Mesenchymal stem cell (in vitro differentiated cells and primary cell): ENCODE measurements at regions not wholly inside any gene's neighbourhood (a gene's known extent, or its start where the extent isn't known, plus 50 kb on each side); places are given as distances from the start of the nearest gene placed in this dataset.
A peak's percentile ranks its signal among the peaks of the same experiment; 100 is the strongest.
"Not testable (repeated sequence)": the region's sequence is repeated elsewhere in the genome, so short reads cannot be mapped to it uniquely, and the experiment has no call there.

Source experiments
- DNase-seq: peaks from one replicate; pipeline ENCODE4 v3.0.0-alpha.2; 2013
- H2AFZ ChIP-seq: one replicate; pipeline ENCODE4 v1.6.1; 2013; ENCODE audit warnings: low read depth, mild to moderate bottlenecking, control low read depth, inconsistent platforms, low read length, moderate library complexity
- H2AK5ac ChIP-seq: 2 replicates; pipeline ENCODE4 v1.6.1; 2013; ENCODE audit warnings: low read length, moderate library complexity, mild to moderate bottlenecking, inconsistent platforms; ENCODE audit not compliant: severe bottlenecking
- H2BK120ac ChIP-seq: one replicate; pipeline ENCODE4 v1.6.1; 2013; ENCODE audit warnings: low read depth, mild to moderate bottlenecking, inconsistent platforms, low read length, moderate library complexity
- H2BK12ac ChIP-seq, 2 experiments: one replicate each; pipeline ENCODE4 v1.6.1; 2013; ENCODE audit warnings: inconsistent platforms in 2 of 2, low read length in 2 of 2, mild to moderate bottlenecking in 2 of 2, moderate library complexity in 2 of 2, control low read depth in 1 of 2
- H2BK15ac ChIP-seq: one replicate; pipeline ENCODE4 v1.6.1; 2013; ENCODE audit warnings: mild to moderate bottlenecking, low read depth, inconsistent platforms; ENCODE audit not compliant: poor library complexity, severe bottlenecking
- H2BK5ac ChIP-seq: 2 replicates; pipeline ENCODE4 v1.6.1; 2013; ENCODE audit warnings: low read depth, mild to moderate bottlenecking, low read length, control low read depth, inconsistent platforms; ENCODE audit not compliant: poor library complexity, severe bottlenecking
- H3K14ac ChIP-seq, 2 experiments: one replicate each; pipeline ENCODE4 v1.6.1; 2013; ENCODE audit warnings: inconsistent platforms in 2 of 2, low read length in 2 of 2, control low read depth in 1 of 2, mild to moderate bottlenecking in 1 of 2, moderate library complexity in 1 of 2
- H3K18ac ChIP-seq, 2 experiments: one replicate each; pipeline ENCODE4 v1.6.1; 2013; ENCODE audit warnings: inconsistent platforms in 2 of 2, low read length in 2 of 2, control low read depth in 1 of 2, low read depth in 1 of 2, mild to moderate bottlenecking in 1 of 2
- H3K23ac ChIP-seq, 2 experiments: one replicate each; pipeline ENCODE4 v1.6.1; 2013; ENCODE audit warnings: inconsistent platforms in 2 of 2, low read length in 2 of 2, mild to moderate bottlenecking in 2 of 2, moderate library complexity in 2 of 2, control low read depth in 1 of 2
- H3K27ac ChIP-seq: 2 replicates; pipeline ENCODE4 v1.5.1; 2013; ENCODE audit warnings: mild to moderate bottlenecking, moderate library complexity, low read length, control low read depth, inconsistent platforms; ENCODE audit not compliant: poor library complexity, severe bottlenecking
- H3K27me3 ChIP-seq, 2 experiments: 2 replicates each; pipeline versions ENCODE4 v1.6.1 to v1.7.0; 2013; ENCODE audit warnings: low read length in 2 of 2, mild to moderate bottlenecking in 2 of 2, moderate library complexity in 2 of 2, control low read depth in 1 of 2, inconsistent platforms in 1 of 2; ENCODE audit not compliant: control insufficient read depth in 1 of 2, insufficient read depth in 1 of 2
- H3K36me3 ChIP-seq, 2 experiments: 2 replicates each; pipeline versions ENCODE4 v1.6.1 to v1.7.0; 2013; ENCODE audit warnings: low read length in 2 of 2, control low read depth in 1 of 2, inconsistent platforms in 1 of 2, low read depth in 1 of 2, mild to moderate bottlenecking in 1 of 2; ENCODE audit not compliant: insufficient read depth in 2 of 2, control insufficient read depth in 1 of 2
- H3K4ac ChIP-seq, 2 experiments: one replicate each; pipeline ENCODE4 v1.6.1; 2013; ENCODE audit warnings: inconsistent platforms in 2 of 2, low read length in 2 of 2, mild to moderate bottlenecking in 2 of 2, moderate library complexity in 2 of 2, control low read depth in 1 of 2, low read depth in 1 of 2
- H3K4me1 ChIP-seq: 2 replicates; pipeline ENCODE4 v1.6.1; 2013; ENCODE audit warnings: low read depth, low read length, control low read depth; ENCODE audit not compliant: control insufficient read depth, insufficient read depth
- H3K4me2 ChIP-seq: 2 replicates; pipeline ENCODE4 v1.6.1; 2013; ENCODE audit warnings: low read length, mild to moderate bottlenecking, inconsistent platforms; ENCODE audit not compliant: poor library complexity, severe bottlenecking
- H3K4me3 ChIP-seq, 2 experiments: 2 replicates each; pipeline versions ENCODE4 v1.5.1 to v1.7.0; 2013; ENCODE audit warnings: low read length in 2 of 2, mild to moderate bottlenecking in 2 of 2, control low read depth in 1 of 2, low read depth in 1 of 2; ENCODE audit not compliant: insufficient read depth in 1 of 2
- H3K79me1 ChIP-seq: replicated peaks from 2 replicates; pipeline ENCODE4 v1.6.1; 2013; ENCODE audit warnings: mild to moderate bottlenecking, control low read depth, low read length, inconsistent platforms; ENCODE audit not compliant: poor library complexity, severe bottlenecking
- H3K9ac ChIP-seq: 2 replicates; pipeline ENCODE4 v1.7.0; 2013; ENCODE audit warnings: mild to moderate bottlenecking, low read length, moderate library complexity
- H3K9me3 ChIP-seq: 2 replicates; pipeline ENCODE4 v1.7.0; 2013; ENCODE audit warnings: mild to moderate bottlenecking, low read length; ENCODE audit not compliant: control insufficient read depth
- H4K8ac ChIP-seq: one replicate; pipeline ENCODE4 v1.6.1; 2013; ENCODE audit warnings: inconsistent platforms, mild to moderate bottlenecking, low read length, moderate library complexity
- H4K91ac ChIP-seq: one replicate; pipeline ENCODE4 v1.6.1; 2013; ENCODE audit warnings: mild to moderate bottlenecking, low read length, inconsistent platforms
- WGBS: methylation state at CpG from one replicate; pipeline ENCODE4 v1.1.7; 2013; ENCODE audit warnings: mixed read lengths; 5-methylcytosine and 5-hydroxymethylcytosine counted together

GRCh38 chr19:30807278-30807677 lies 435.1 kb downstream of the ZNF536 start:
- Histone ChIP-seq H2AK5ac (no peak overlapping the region), H2AFZ (no peak overlapping the region), H3K23ac (no peak overlapping the region), H2BK15ac (no peak overlapping the region), H4K91ac (no peak overlapping the region), H3K4me3 (no peak overlapping the region), H3K18ac (no peak overlapping the region), H3K79me1 (no peaks in the 10 kb centered on the region), H2BK5ac (no peak overlapping the region), H3K9me3 (peaks cover 10% of the 10 kb centered on the region), H3K4ac (no peak overlapping the region), H3K9ac (no peak overlapping the region), H2BK120ac (no peak overlapping the region), H3K27me3 (peaks cover 0 to 3% of the 10 kb centered on the region in 2 experiments), H2BK12ac (no peak overlapping the region), H3K4me1 (no peaks in the 10 kb centered on the region), H3K27ac (no peak overlapping the region), H3K36me3 (no peaks in the 10 kb centered on the region), H3K4me2 (no peak overlapping the region), H3K14ac (no peak overlapping the region), H4K8ac (no peak overlapping the region)
- 70% methylated on average over 3 of the region's 3 CpGs for WGBS
- DNase-seq: no peak

DNA sequence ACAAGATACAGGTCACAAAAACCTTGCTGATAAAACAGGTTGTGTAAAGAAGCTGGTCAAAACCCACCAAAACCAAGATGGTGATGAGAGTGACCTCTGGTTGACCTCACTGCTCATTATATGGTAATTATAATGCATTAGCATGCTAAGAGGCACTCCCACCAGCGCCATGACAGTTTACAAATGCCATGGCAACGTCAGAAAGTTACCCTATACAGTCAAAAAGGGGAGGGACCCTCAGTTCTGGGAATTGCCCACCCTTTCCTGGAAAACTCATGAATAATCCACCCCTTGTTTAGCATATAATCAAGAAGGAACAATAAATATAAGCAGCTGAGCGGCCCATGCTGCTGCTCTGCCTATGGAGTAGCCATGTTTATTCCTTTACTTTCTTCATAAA lies 434.1 kb downstream of the ZNF536 start:
- no peaks in the 10 kb centered on the region for H3K79me1 ChIP-seq
- no peak overlapping the region for H2AK5ac ChIP-seq
- H3K4me1 ChIP-seq: no peaks in the 10 kb centered on the region
- no peak overlapping the region for H3K4ac ChIP-seq
- H2BK5ac ChIP-seq: no peak overlapping the region
- peaks cover 10% of the 10 kb centered on the region for H3K9me3 ChIP-seq
- no peak overlapping the region for H3K4me2 ChIP-seq
- H2BK120ac ChIP-seq: no peak overlapping the region
- H3K18ac ChIP-seq: no peak overlapping the region
- no peak overlapping the region for H4K8ac ChIP-seq
- H4K91ac ChIP-seq: no peak overlapping the region
- H3K4me3 ChIP-seq: no peak overlapping the region
- no peak overlapping the region for H3K23ac ChIP-seq
- H3K27ac ChIP-seq: no peak overlapping the region
- H3K27me3 ChIP-seq: peaks cover 0 to 3% of the 10 kb centered on the region in 2 experiments
- H2AFZ ChIP-seq: no peak overlapping the region
- no peak overlapping the region for H2BK12ac ChIP-seq
- H3K9ac ChIP-seq: no peak overlapping the region
- 58% methylated on average over 3 of the region's 3 CpGs for WGBS
- no peak overlapping the region for H2BK15ac ChIP-seq
- DNase-seq: no peak
- no peak overlapping the region for H3K14ac ChIP-seq
- H3K36me3 ChIP-seq: no peaks in the 10 kb centered on the region

DNA sequence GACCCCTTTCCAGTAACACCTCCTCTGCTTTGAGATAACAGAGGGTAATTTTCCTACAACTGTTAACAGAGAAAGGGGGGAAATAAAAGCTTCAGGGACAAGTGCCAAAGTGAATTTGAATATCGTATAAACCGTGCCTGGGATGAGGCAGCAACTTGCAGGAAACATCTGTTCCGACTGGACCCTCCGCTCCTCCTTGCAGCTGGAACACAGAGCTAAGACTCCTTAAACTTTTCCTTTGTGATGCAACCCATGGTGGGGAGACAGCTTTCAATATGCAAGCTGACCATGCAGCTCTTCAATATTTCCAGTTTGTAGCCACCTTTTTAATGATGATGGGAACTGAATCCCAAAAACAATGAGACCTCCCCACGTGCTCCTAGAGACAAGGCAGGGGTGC lies 432.6 kb downstream of the ZNF536 start:
- Histone ChIP-seq H3K36me3 (no peaks in the 10 kb centered on the region), H3K4me1 (no peaks in the 10 kb centered on the region), H3K27me3 (peaks cover 0 to 11% of the 10 kb centered on the region in 2 experiments), H3K23ac (no peak overlapping the region), H2BK5ac (no peak overlapping the region), H4K8ac (no peak overlapping the region), H3K4me2 (no peak overlapping the region), H3K9ac (peak overlapping the region; percentile 50), H3K27ac (no peak overlapping the region), H3K79me1 (no peaks in the 10 kb centered on the region), H4K91ac (no peak overlapping the region), H2AK5ac (no peak overlapping the region), H3K4ac (no peak overlapping the region), H3K14ac (no peak overlapping the region), H2BK15ac (no peak overlapping the region), H2BK12ac (no peak overlapping the region), H2AFZ (no peak overlapping the region), H3K18ac (no peak overlapping the region), H3K4me3 (peak overlapping the region in 1 of 2 experiments; percentile 66), H2BK120ac (no peak overlapping the region), H3K9me3 (peaks cover 10% of the 10 kb centered on the region)
- DNase-seq: no peak
- WGBS: 69% methylated on average over 5 of the region's 5 CpGs

DNA sequence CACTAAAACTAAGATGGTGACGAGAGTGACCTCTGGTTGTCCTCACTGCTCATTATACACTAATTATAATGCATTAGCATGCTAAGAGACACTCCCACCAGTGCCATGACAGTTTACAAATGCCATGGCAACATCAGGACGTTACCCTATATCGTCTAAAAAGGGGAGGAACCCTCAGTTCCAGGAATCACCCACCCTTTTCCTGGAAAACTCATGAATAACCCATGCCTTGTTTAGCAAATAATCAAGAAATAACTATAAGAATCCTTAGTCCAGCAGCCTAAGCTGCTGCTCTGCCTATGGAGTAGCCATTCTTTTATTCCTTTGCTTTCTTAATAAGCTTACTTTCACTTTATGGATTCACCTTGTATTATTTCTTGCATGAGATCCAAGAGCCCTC lies 432.1 kb downstream of the ZNF536 start:
- Histone ChIP-seq H3K9me3 (peaks cover 10% of the 10 kb centered on the region), H3K9ac (peak overlapping the region; percentile 50), H3K4me3 (peak overlapping the region in 1 of 2 experiments; percentile 66), H3K27me3 (peaks cover 0 to 15% of the 10 kb centered on the region in 2 experiments)
- WGBS: 63% methylated on average over 3 of the region's 3 CpGs
- not testable (repeated sequence) for H2AK5ac ChIP-seq, H2AFZ ChIP-seq, H3K4me2 ChIP-seq, H3K79me1 ChIP-seq, H3K4ac ChIP-seq, H3K4me1 ChIP-seq, H4K8ac ChIP-seq, DNase-seq, H4K91ac ChIP-seq, H3K18ac ChIP-seq, H3K23ac ChIP-seq, H2BK15ac ChIP-seq, H3K27ac ChIP-seq, H3K36me3 ChIP-seq, H2BK120ac ChIP-seq, H3K14ac ChIP-seq, H2BK12ac ChIP-seq, H2BK5ac ChIP-seq
